GM12873 (cell line): ENCODE measurements at regions not wholly inside any gene's neighbourhood (a gene's known extent, or its start where the extent isn't known, plus 50 kb on each side); places are given as distances from the start of the nearest gene placed in this dataset.

Experiments
- TF ChIP-seq, protein P1 (sequence below): IDR thresholded peaks from 2 replicates; pipeline ENCODE4 v1.5.1; 2012; ENCODE audit warnings: low read depth, mild to moderate bottlenecking, moderate library complexity, low read length, control low read depth; ENCODE audit not compliant: insufficient read depth; ENCODE audit errors: missing control alignments

DNA sequence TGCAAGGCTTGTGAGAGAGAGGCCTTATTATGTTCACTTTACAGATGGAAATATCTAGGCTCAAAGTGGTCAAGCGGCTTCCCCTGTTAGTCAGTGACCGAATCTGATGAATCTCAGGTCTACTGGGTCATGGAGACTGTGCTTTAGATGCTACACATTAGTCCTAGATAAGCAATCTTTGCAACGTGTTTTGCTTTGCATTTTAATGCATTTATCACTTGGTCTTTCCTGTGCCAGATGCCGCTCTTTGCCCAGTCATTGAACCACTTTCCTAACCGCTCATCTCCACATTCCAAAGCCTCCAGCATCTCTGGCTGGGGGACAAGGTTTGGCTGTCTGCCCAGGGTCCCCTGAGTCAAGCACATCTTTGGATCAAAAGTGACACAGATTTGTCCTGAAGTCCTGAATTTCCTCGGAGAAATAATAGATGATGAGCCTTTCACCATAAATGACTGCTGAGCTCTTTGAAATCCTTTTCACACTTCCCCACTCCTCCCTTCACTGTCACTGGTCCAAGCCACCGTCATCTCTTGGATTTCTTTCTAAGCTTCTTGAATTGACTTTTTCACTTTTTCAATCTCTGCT lies 96.0 kb upstream of the USP24 start:
- TF ChIP-seq, protein P1, sequence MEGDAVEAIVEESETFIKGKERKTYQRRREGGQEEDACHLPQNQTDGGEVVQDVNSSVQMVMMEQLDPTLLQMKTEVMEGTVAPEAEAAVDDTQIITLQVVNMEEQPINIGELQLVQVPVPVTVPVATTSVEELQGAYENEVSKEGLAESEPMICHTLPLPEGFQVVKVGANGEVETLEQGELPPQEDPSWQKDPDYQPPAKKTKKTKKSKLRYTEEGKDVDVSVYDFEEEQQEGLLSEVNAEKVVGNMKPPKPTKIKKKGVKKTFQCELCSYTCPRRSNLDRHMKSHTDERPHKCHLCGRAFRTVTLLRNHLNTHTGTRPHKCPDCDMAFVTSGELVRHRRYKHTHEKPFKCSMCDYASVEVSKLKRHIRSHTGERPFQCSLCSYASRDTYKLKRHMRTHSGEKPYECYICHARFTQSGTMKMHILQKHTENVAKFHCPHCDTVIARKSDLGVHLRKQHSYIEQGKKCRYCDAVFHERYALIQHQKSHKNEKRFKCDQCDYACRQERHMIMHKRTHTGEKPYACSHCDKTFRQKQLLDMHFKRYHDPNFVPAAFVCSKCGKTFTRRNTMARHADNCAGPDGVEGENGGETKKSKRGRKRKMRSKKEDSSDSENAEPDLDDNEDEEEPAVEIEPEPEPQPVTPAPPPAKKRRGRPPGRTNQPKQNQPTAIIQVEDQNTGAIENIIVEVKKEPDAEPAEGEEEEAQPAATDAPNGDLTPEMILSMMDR: no peak

DNA sequence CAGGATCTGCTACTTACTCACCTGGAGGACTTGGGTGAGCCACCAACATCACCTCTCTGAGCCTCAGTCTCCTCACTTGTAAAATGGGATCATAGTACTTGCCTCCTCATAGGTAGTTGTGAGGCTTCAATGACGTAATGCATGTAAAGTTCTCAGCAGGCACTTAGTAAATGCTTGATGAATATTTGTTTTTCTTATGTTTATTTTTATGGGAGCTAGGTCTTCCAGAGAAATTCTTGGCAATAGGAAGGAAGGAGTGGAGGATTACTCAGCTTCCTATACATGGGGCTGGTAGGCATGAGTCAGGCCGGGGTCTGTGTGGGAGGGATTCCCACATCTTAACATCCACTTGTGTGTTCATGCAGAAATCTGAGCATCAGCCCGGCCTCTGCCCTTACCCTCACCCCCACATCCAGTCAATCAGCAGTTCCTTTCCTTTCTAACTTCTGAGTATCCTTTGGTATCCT lies 95.4 kb upstream of the USP24 start:
- TF ChIP-seq, protein P1: no peak

DNA sequence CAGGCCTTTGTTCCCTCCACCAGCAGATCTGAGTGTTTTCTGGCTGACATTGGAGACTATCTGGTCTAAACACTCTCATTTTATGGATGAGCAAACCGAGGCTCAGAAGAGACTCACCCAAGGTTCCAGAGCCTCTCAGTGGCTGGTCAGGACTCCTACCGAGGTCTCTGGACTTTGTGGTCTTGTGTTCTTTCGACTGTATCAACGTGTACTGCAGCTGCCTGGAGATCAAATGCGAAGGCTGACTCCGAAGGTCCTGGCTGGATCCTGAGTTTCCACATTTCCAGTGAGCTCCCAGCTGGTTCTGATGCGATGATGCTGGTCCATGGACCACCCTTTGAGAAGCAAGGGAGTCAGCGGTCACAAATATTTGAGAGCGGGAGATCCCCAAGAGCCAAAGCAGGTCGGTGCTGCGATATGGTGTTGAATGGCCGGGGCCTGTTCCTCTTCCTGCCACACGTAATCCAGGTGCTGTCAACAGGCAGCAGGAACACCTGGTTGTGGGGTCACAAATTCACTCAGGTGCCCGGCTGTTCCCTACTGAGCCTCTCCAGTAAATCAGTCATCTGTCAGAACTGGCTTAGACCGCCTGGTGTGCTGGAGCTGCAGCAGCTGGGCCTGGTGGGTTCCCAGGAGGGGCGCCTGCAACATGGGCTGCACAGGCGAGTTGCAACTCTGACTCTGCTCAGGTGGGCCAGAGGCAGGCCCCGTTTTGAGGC lies 94.8 kb upstream of the USP24 start:
- TF ChIP-seq, protein P1: no peak

DNA sequence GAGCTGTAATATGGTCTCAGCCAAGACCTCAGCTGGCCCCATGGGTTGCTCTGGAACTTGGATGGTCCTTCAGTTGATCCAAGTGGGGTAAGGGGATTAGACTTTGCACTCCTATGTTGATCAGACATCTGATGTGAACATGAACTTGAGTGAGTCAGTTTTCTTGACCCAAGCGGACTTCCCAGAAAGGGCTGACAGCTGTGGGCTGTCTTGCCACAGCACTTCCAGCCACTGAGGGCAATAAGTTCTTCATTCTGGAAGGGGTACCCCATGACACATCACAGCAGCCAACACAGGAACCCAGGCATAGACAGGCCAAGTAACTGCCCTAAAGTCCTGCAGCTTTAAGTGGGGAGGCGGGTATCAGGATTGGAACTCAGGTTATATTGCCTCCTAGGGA lies 93.9 kb upstream of the USP24 start:
- TF ChIP-seq, protein P1: no peak

DNA sequence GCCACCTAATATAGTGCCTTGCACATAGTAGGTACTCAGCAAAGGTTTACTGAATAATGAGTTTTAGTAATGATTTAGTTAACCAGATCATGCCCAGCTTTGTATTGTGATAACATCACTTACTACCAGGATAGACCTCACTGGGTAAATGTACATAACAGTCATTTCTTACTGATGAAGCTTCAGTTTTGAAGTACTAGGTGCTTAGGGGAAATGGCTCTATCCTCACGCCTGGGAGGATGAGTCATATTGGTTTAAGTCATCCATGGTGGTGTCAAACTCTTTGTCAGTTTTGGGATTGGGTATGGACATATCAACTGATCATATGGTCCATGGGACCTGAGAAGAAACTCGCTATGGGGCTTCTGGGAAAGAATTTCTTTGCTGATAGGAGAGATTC lies 90.6 kb upstream of the USP24 start:
- TF ChIP-seq, protein P1: no peak

DNA sequence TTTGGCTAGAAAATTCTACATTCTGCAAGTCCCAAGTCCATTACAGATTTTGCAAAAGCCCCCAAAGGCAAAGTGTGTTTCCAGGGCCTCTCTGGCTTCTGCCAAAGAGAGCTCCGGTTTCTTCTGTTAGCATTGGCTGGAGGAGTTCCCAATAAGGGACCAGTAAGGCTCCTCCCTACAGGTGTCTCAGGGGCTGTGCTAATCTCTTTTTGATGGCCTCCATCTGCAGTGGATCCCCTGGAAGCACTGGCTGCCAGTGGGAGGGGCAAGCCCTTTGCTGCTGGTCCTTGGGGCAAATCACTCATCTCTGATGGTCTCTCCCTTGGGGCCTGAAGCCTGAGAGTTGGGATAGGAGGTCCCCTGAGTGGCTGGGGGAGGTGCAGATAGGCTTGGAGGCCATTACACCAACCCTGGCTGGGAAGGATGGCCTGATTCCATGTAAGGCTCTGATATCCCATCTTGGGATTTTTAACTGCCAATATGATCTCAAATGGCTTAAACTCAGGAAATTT lies 89.1 kb upstream of the USP24 start:
- TF ChIP-seq, protein P1: no peak

DNA sequence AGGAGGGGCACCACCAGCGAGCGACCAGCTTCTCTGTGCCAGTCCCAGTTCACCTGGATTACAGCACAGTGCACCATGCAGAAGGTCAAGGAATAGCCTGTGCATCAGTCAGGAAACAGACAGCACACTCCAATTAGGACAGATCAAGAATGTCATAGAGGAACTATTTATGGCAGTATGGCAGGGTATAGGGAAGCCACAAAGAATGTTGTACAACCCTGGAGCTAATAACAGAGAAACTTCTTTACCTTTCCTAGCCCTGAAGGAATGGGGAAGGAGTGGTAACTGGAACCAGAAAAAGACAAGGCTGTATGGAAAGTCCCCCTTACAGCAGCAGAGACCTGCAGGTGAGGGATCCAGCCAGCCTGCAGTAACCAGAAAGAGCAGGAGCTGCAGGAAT lies 87.8 kb upstream of the USP24 start:
- TF ChIP-seq, protein P1: no peak
